Kidney glomerular epithelial cell (primary cell): ENCODE measurements at regions not wholly inside any gene's neighbourhood (a gene's known extent, or its start where the extent isn't known, plus 50 kb on each side); places are given as distances from the start of the nearest gene placed in this dataset.
"Not testable (repeated sequence)": the region's sequence is repeated elsewhere in the genome, so short reads cannot be mapped to it uniquely, and the experiment has no call there.

ENCODE experiments used
- DNase-seq: peaks from one replicate; lab custom pipeline; 2025; lab: John Stamatoyannopoulos, UW

- DNase-seq, result no peak
These were observed 864.1 kb downstream of the PCDH17 start for GRCh38 chr13:58495668-58496067.

GRCh38 chr13:58500938-58501337 is 869.4 kb downstream of the PCDH17 start:
- no peak for DNase-seq

- not testable (repeated sequence) for DNase-seq
These were observed 872.7 kb downstream of the PCDH17 start for GRCh38 chr13:58504202-58504700.

GRCh38 chr13:58505262-58505920 is 873.8 kb downstream of the PCDH17 start:
- DNase-seq, result not testable (repeated sequence)

- DNase-seq, result no peak
These were observed 896.8 kb downstream of the PCDH17 start for GRCh38 chr13:58528351-58528750.

- no peak for DNase-seq
These were observed 900.1 kb downstream of the PCDH17 start for GRCh38 chr13:58531614-58532013.

- no peak for DNase-seq
These were observed 911.0 kb downstream of the PCDH17 start for GRCh38 chr13:58542530-58542929.

GRCh38 chr13:58547419-58547818 is 915.9 kb downstream of the PCDH17 start:
- no peak for DNase-seq

GRCh38 chr13:58566176-58566575 is 934.6 kb downstream of the PCDH17 start:
- DNase-seq, result no peak

- no peak for DNase-seq
These were observed 942.2 kb downstream of the PCDH17 start for GRCh38 chr13:58573743-58574142.

GRCh38 chr13:58574791-58575190 is 943.2 kb downstream of the PCDH17 start:
- DNase-seq, result no peak

- DNase-seq, result no peak
These were observed 947.9 kb downstream of the PCDH17 start for GRCh38 chr13:58579468-58579867.

GRCh38 chr13:58583966-58584365 is 952.4 kb downstream of the PCDH17 start:
- DNase-seq, result no peak

- no peak for DNase-seq
These were observed 953.1 kb downstream of the PCDH17 start for GRCh38 chr13:58584610-58585009.

- DNase-seq, result no peak
These were observed 955.6 kb downstream of the PCDH17 start for GRCh38 chr13:58587183-58587582.

- DNase-seq, result no peak
These were observed 960.5 kb downstream of the PCDH17 start for GRCh38 chr13:58592052-58592451.

GRCh38 chr13:58592786-58593185 is 961.2 kb downstream of the PCDH17 start:
- no peak for DNase-seq

GRCh38 chr13:58594747-58595600 is 963.4 kb downstream of the PCDH17 start:
- no peak for DNase-seq

- no peak for DNase-seq
These were observed 966.0 kb downstream of the PCDH17 start for GRCh38 chr13:58597552-58597951.

GRCh38 chr13:58598241-58598640 is 966.7 kb downstream of the PCDH17 start:
- no peak for DNase-seq

GRCh38 chr13:58611117-58611516 is 979.6 kb downstream of the PCDH17 start:
- DNase-seq, result no peak

- no peak for DNase-seq
These were observed 986.5 kb downstream of the PCDH17 start for GRCh38 chr13:58617880-58618665.
